ENCODE measurements at regions not wholly inside any gene's neighbourhood (a gene's known extent, or its start where the extent isn't known, plus 50 kb on each side); places are given as distances from the start of the nearest gene placed in this dataset.

DNA sequence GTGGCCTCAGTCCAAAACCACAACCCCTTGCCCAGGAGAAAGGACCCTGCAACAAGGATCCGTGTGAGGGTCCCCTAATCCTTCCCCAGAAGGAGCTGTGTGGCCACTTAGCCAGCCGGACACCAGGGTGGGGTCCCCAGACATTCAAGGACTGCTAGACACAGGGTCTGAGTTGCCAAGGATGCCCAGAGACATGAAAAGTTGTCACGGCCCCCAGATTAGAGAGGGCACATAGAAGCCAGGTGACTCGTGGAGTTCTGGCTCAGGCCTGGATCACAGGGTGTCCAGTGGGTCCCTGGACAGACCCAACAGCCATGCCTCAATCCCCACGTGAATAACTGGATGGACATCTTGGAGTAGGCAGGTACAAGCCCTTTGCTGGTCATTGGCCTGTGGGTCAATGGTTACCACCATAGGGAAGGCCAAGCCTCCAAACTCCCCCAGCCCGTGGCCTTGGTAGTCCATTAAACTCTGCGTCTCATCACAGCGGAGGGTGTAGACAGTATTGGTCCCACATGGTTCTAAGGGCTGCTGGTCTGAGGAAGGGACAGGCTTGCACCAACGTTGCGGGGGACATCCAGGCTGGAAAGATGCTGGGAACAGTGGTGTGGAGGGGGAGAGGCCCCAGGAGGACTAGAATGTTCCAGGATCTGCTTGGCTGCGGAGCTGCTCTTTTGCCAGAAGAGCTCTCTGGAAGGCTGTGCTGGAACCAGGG is 205.9 kb upstream of the PPP2R2D start:
- Histone ChIP-seq H4K5ac (ENCODE audit: insufficient read length, low read depth, low read length) (no peak overlapping the region), H3K27me3 (ENCODE audit: insufficient read depth, low read length) (no peaks in the 10 kb centered on the region), H2BK5ac (ENCODE audit: insufficient read length, low read length) (no peak overlapping the region), H3K9me3 (ENCODE audit: control insufficient read depth, low read depth, low read length) (no peaks in the 10 kb centered on the region), H2BK20ac (ENCODE audit: low read depth, low read length, poor library complexity, severe bottlenecking) (no peak overlapping the region), H3K27ac (ENCODE audit: insufficient read length, low read depth, low read length) (no peak overlapping the region), H3K56ac (ENCODE audit: insufficient read length, low read depth, low read length) (no peak overlapping the region), H3K23me2 (ENCODE audit: insufficient read length, low read depth, low read length, poor library complexity, severe bottlenecking) (no peaks in the 10 kb centered on the region), H3K23ac (ENCODE audit: insufficient read length, low read depth, low read length) (no peak overlapping the region), H3K14ac (ENCODE audit: insufficient read depth, low read length) (no peak overlapping the region; the same call in 1 of the 2 replicates), H3K9ac (ENCODE audit: extremely low read depth, insufficient read length, low read length) (no peak overlapping the region), H4K20me1 (ENCODE audit: control insufficient read depth, insufficient read depth, insufficient read length) (no peaks in the 10 kb centered on the region), H2BK15ac (ENCODE audit: low read depth, low read length) (no peak overlapping the region), H3T11ph (ENCODE audit: low read length) (no peak overlapping the region), H2AFZ (ENCODE audit: low read length) (no peak overlapping the region), H3K4ac (ENCODE audit: low read depth, low read length) (no peak overlapping the region), H2BK120ac (ENCODE audit: low read depth, low read length, poor library complexity, severe bottlenecking) (no peak overlapping the region), H2AK5ac (ENCODE audit: insufficient read length, low read length) (no peak overlapping the region), H4K8ac (replicated peaks; ENCODE audit: insufficient read length, low read depth, low read length) (no peak overlapping the region), H3K79me1 (ENCODE audit: insufficient read depth, low read depth, low read length, poor library complexity, severe bottlenecking) (no peaks in the 10 kb centered on the region), H3K18ac (ENCODE audit: insufficient read length, low read depth, low read length) (no peak overlapping the region), H4K91ac (ENCODE audit: insufficient read length, low read depth, low read length) (no peak overlapping the region), H2BK12ac (ENCODE audit: insufficient read length, low read depth, low read length) (no peak overlapping the region), H3K4me1 (ENCODE audit: insufficient read depth, low read length) (no peaks in the 10 kb centered on the region), H3K4me2 (ENCODE audit: insufficient read depth, insufficient read length, low read length) (no peak overlapping the region), H3K79me2 (ENCODE audit: insufficient read depth, low read length) (no peaks in the 10 kb centered on the region)
- Mint-ChIP-seq H3K36me3 (ENCODE audit: insufficient read depth in 1 of 3, low read depth in 3 of 3) (no peaks in the 10 kb centered on the region; a peak in 1 of 7 replicates), H3K27ac (no peak overlapping the region), H3K27me3 (ENCODE audit: low read depth) (no peaks in the 10 kb centered on the region; the same call in 1 of the 2 replicates), H3K4me3 (no peak overlapping the region), H3K9me3 (no peaks in the 10 kb centered on the region; a peak in 2 of 5 replicates), H3K4me1 (peaks cover 3 to 7% of the 10 kb centered on the region in 2 experiments; a peak in 2 of 4 replicates)
- DNase-seq: peak; percentile 5
- WGBS (ENCODE audit: extremely low coverage, insufficient read length, low lambda C conversion rate): no CpG with 5 or more reads among the region's 11 CpGs
- TF ChIP-seq, protein P1, sequence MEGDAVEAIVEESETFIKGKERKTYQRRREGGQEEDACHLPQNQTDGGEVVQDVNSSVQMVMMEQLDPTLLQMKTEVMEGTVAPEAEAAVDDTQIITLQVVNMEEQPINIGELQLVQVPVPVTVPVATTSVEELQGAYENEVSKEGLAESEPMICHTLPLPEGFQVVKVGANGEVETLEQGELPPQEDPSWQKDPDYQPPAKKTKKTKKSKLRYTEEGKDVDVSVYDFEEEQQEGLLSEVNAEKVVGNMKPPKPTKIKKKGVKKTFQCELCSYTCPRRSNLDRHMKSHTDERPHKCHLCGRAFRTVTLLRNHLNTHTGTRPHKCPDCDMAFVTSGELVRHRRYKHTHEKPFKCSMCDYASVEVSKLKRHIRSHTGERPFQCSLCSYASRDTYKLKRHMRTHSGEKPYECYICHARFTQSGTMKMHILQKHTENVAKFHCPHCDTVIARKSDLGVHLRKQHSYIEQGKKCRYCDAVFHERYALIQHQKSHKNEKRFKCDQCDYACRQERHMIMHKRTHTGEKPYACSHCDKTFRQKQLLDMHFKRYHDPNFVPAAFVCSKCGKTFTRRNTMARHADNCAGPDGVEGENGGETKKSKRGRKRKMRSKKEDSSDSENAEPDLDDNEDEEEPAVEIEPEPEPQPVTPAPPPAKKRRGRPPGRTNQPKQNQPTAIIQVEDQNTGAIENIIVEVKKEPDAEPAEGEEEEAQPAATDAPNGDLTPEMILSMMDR (conservative IDR thresholded peaks at IDR 0.05): no peak
